ENCODE measurements at regions not wholly inside any gene's neighbourhood (a gene's known extent, or its start where the extent isn't known, plus 50 kb on each side); places are given as distances from the start of the nearest gene placed in this dataset.

DNA sequence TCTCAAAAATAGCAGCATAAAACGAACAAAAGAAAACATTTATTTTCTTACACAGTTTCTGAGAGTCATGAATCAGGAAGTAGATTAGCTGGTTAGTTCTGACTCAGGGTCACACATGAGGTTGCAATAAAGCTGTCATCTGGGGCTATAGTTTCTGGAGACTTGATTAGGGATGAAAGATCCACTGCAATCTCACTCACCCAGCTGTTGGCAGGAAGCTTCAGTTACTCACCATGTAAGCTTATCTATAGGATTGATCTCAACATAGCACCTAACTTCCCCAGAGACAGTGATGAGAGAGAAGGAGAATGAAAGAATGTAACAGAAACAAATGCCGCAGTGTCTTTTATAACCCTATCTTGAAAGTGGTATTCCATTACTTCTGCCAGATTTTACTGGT lies 435.5 kb downstream of the GABRG1 start:
- H3K9ac ChIP-seq = no peak overlapping the region
- H4K20me1 ChIP-seq (ENCODE audit: insufficient read depth) = no peaks in the 10 kb centered on the region
- H3K4me2 ChIP-seq = no peak overlapping the region
- H3K27me3 ChIP-seq (ENCODE audit: insufficient read depth, low read depth) = no peaks in the 10 kb centered on the region
- no peaks in the 10 kb centered on the region for H3K4me1 ChIP-seq (ENCODE audit: low read depth, poor library complexity, severe bottlenecking)
- no peak overlapping the region for H2AFZ ChIP-seq (ENCODE audit: low read depth)
- no peak overlapping the region for H3K27ac ChIP-seq
- TF ChIP-seq, protein P1, sequence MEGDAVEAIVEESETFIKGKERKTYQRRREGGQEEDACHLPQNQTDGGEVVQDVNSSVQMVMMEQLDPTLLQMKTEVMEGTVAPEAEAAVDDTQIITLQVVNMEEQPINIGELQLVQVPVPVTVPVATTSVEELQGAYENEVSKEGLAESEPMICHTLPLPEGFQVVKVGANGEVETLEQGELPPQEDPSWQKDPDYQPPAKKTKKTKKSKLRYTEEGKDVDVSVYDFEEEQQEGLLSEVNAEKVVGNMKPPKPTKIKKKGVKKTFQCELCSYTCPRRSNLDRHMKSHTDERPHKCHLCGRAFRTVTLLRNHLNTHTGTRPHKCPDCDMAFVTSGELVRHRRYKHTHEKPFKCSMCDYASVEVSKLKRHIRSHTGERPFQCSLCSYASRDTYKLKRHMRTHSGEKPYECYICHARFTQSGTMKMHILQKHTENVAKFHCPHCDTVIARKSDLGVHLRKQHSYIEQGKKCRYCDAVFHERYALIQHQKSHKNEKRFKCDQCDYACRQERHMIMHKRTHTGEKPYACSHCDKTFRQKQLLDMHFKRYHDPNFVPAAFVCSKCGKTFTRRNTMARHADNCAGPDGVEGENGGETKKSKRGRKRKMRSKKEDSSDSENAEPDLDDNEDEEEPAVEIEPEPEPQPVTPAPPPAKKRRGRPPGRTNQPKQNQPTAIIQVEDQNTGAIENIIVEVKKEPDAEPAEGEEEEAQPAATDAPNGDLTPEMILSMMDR (conservative IDR thresholded peaks at IDR 0.05; ENCODE audit: low read depth, low read length) = no peak
- no peaks in the 10 kb centered on the region for H3K79me2 ChIP-seq (ENCODE audit: insufficient read depth, low read depth)
- H3K4me3 ChIP-seq (IDR thresholded peaks at IDR 0.05; ENCODE audit: insufficient read depth, low read depth, low read length) = no peak overlapping the region
- H3K36me3 ChIP-seq (ENCODE audit: insufficient read depth) = no peaks in the 10 kb centered on the region

DNA sequence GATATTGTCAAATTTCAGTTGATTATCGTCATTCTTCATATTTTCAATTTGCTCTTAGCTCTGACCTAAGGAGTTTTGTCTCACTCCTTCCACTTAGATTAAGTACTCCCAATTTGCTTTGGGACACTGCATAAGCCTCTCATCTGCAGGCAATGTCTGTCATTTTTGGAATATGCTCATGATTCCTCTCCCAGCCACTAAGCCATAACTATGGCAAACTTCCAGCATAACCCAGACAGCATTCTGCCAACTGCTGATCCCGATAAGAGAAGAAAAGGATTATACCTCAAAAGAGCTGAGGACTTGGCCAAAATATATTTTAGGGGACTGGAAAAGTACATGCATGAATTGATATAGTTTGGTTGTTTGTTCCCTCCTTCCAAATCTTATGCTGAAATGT lies 444.4 kb downstream of the GABRG1 start:
- Histone ChIP-seq H3K36me3 (ENCODE audit: insufficient read depth) (no peaks in the 10 kb centered on the region), H3K4me3 (IDR thresholded peaks at IDR 0.05; ENCODE audit: insufficient read depth, low read depth, low read length) (no peak overlapping the region), H3K9ac (no peak overlapping the region), H3K27me3 (ENCODE audit: insufficient read depth, low read depth) (no peaks in the 10 kb centered on the region), H2AFZ (ENCODE audit: low read depth) (no peak overlapping the region), H3K79me2 (ENCODE audit: insufficient read depth, low read depth) (no peaks in the 10 kb centered on the region), H3K4me1 (ENCODE audit: low read depth, poor library complexity, severe bottlenecking) (no peaks in the 10 kb centered on the region), H3K4me2 (no peak overlapping the region), H3K27ac (no peak overlapping the region), H4K20me1 (ENCODE audit: insufficient read depth) (no peaks in the 10 kb centered on the region)
- TF ChIP-seq, protein P1 (conservative IDR thresholded peaks at IDR 0.05; ENCODE audit: low read depth, low read length) = no peak

DNA sequence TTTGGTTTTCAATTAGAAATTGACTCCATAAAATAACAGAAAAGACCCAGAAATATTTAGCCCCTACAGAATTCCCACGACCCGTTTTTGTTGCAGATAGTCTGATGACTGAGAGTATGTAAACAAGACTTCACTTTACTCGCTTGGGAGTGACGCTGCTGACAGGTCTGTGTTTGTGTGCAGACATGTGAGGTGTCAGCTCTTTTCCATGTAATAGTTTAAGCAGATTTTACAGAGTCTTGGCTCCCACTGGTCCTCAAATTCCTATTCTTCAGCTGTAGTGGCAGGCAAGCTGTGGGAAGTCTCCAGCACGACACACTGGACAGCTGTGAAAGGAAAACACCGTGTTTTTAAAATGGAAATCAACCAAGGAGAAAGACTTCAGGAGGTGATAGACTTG lies 455.7 kb downstream of the GABRG1 start:
- Histone ChIP-seq H3K4me1 (ENCODE audit: low read depth, poor library complexity, severe bottlenecking) (no peaks in the 10 kb centered on the region), H3K27me3 (ENCODE audit: insufficient read depth, low read depth) (no peaks in the 10 kb centered on the region), H3K4me3 (IDR thresholded peaks at IDR 0.05; ENCODE audit: insufficient read depth, low read depth, low read length) (no peak overlapping the region), H3K36me3 (ENCODE audit: insufficient read depth) (no peaks in the 10 kb centered on the region), H4K20me1 (ENCODE audit: insufficient read depth) (no peaks in the 10 kb centered on the region), H3K4me2 (no peak overlapping the region), H3K79me2 (ENCODE audit: insufficient read depth, low read depth) (no peaks in the 10 kb centered on the region), H3K27ac (no peak overlapping the region), H3K9ac (no peak overlapping the region), H2AFZ (ENCODE audit: low read depth) (no peak overlapping the region)
- TF ChIP-seq, protein P1 (conservative IDR thresholded peaks at IDR 0.05; ENCODE audit: low read depth, low read length) = no peak

DNA sequence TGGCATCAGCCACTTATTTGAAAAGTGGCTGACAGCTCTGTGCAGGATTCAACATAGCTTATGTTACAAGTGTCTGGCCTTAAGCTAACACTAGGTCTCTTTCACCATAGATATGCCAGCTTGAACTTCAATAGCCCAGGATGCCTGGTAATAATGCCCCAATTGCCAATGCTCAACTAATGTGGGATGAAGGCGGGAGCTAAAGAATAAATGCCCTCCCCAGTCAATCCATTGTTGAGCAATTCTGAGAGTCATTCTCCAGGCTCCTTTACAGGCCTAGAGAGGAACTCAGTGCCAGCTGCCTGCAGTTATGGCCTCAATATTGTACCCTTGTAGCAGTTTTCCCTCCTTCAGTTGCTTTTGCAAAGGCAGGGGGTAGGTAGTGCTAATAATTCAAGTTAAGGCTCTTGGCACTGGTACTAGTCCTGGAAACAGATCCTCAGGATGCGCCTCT lies 460.2 kb downstream of the GABRG1 start:
- no peak overlapping the region for H3K4me3 ChIP-seq (IDR thresholded peaks at IDR 0.05; ENCODE audit: insufficient read depth, low read depth, low read length)
- H3K36me3 ChIP-seq (ENCODE audit: insufficient read depth) = no peaks in the 10 kb centered on the region
- no peak overlapping the region for H2AFZ ChIP-seq (ENCODE audit: low read depth)
- no peaks in the 10 kb centered on the region for H3K79me2 ChIP-seq (ENCODE audit: insufficient read depth, low read depth)
- H3K27me3 ChIP-seq (ENCODE audit: insufficient read depth, low read depth) = no peaks in the 10 kb centered on the region
- H3K9ac ChIP-seq = no peak overlapping the region
- H4K20me1 ChIP-seq (ENCODE audit: insufficient read depth) = no peaks in the 10 kb centered on the region
- H3K27ac ChIP-seq = no peak overlapping the region
- no peaks in the 10 kb centered on the region for H3K4me1 ChIP-seq (ENCODE audit: low read depth, poor library complexity, severe bottlenecking)
- H3K4me2 ChIP-seq = no peak overlapping the region
- TF ChIP-seq, protein P1 (conservative IDR thresholded peaks at IDR 0.05; ENCODE audit: low read depth, low read length) = no peak

Measured in KMS-11 (cell line).